ENCODE measurements at regions not wholly inside any gene's neighbourhood (a gene's known extent, or its start where the extent isn't known, plus 50 kb on each side); places are given as distances from the start of the nearest gene placed in this dataset.
"Not testable (repeated sequence)": the region's sequence is repeated elsewhere in the genome, so short reads cannot be mapped to it uniquely, and the experiment has no call there.

DNA sequence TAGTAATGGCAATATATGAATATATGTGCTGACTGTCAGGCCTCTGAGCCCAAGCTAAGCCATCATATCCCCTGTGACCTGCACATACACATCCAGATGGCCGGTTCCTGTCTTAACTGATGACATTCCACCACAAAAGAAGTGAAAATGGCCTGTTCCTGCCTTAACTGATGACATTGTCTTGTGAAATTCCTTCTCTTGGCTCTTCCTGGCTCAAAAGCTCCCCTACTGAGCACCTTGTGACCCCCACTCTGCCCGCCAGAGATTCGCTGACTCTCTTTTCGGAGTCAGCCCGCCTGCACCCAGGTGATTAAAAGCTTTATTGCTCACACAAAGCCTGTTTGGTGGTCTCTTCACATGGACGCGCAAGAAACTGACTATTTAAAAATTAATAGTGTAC, 570.6 kb upstream of the PCDH7 start:
- H3K4me3 Mint-ChIP-seq; H3K27me3 Mint-ChIP-seq; DNase-seq; H3K4me1 Mint-ChIP-seq; H3K9me3 Mint-ChIP-seq; H3K27ac Mint-ChIP-seq; H3K36me3 Mint-ChIP-seq; ATAC-seq (ENCODE audit: low read depth in 2 of 2): not testable (repeated sequence)

DNA sequence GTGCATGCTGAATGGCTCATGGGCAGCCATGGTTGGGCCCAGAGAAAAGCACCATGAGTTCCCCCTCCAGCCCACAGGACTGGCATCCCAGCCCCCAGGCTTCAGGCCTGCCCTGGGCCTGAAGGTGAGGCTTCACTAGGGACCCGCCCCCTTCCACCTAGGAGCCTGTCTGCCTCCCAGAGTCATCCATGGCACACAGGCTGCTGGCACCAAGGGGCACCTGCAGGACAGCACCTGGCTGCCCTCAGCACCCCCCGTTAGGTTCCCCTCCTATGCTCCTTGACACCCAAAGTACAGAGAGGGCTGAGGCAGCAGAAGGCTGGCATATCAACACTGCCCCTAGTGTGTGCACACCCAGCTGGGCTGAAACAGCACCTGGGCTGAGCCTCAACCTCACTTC, 566.7 kb upstream of the PCDH7 start:
- Mint-ChIP-seq H3K4me3 (peak overlapping the region in 1 of 8 donors; percentile 63), H3K27ac (no peak overlapping the region), H3K9me3 (peaks cover 0 to 8% (median 5%) of the 10 kb centered on the region in 7 donors), H3K4me1 (no peaks in the 10 kb centered on the region), H3K27me3 (no peaks in the 10 kb centered on the region), H3K36me3 (no peaks in the 10 kb centered on the region)
- ATAC-seq (ENCODE audit: low read depth in 2 of 2) (no peak), DNase-seq (no peak)

DNA sequence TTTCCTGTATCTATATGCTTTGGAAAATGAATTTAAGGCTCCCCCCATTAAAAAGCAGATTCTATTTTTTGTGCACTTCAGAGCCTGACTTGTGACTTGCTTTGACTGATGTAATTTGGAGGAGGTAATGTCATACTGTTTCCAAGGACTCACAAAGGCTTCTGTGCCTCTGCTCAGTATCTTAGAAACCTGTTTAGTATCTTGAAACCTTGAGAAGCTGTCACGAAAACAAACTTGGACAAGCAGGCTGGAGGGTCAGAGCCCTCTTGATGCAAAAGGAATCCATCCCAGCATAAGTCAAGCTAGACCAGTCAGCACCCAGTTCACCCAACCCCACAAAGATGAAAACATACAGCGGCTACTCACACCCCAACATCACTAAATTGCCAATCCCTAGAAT, 560.0 kb upstream of the PCDH7 start:
- H3K27ac Mint-ChIP-seq = peak overlapping the region in 1 of 6 donors; percentile 1
- no peak for ATAC-seq (ENCODE audit: low read depth in 2 of 2)
- no peaks in the 10 kb centered on the region for H3K27me3 Mint-ChIP-seq
- peaks cover 0 to 10% (median 0%) of the 10 kb centered on the region in 7 donors for H3K9me3 Mint-ChIP-seq
- H3K4me3 Mint-ChIP-seq = no peak overlapping the region
- H3K4me1 Mint-ChIP-seq = no peaks in the 10 kb centered on the region
- no peak for DNase-seq
- no peaks in the 10 kb centered on the region for H3K36me3 Mint-ChIP-seq

DNA sequence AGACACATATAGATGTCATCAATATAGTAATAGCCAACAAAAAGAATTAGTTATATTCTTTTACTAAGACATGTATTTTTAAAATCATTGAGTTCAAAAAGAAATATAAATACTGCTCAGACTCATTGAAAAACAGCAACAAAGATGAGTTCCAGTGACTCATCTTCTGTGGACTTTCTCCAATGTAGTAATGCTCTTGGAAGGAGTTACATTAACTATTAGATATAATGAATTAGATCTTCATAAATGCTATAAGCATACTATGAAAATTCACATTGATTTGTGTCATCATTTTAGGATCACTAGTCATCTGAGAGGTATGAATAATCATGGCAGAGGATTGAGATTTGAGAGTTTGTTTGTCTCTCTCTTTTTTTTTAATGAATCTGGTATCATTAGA, 547.8 kb upstream of the PCDH7 start:
- peaks cover 0 to 5% (median 2%) of the 10 kb centered on the region in 7 donors for H3K9me3 Mint-ChIP-seq
- DNase-seq = no peak
- no peak overlapping the region for H3K27ac Mint-ChIP-seq
- H3K36me3 Mint-ChIP-seq = no peaks in the 10 kb centered on the region
- H3K27me3 Mint-ChIP-seq = no peaks in the 10 kb centered on the region
- no peak for ATAC-seq (ENCODE audit: low read depth in 2 of 2)
- no peaks in the 10 kb centered on the region for H3K4me1 Mint-ChIP-seq
- H3K4me3 Mint-ChIP-seq = no peak overlapping the region

DNA sequence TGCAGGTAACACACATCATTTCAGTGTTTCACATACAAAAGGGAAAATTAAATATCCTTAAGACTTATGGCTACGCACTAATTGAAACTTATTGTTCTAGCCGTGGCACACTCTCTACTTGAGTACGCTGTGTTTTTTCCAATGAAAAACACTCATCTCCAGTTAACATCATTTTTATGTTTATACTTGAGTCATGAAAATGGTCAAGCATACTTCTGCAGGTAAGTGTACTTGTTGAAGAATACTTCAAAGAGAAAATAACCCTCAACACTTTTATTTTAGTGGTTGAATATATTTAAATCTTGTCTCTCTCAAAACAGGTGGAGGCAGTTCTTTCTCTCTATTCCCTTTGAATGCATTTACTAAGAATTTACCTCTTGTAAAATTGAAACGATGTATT, 538.7 kb upstream of the PCDH7 start:
- no peak overlapping the region for H3K4me3 Mint-ChIP-seq
- H3K9me3 Mint-ChIP-seq = peaks cover 0 to 23% (median 4%) of the 10 kb centered on the region in 7 donors
- DNase-seq = no peak
- ATAC-seq (ENCODE audit: low read depth in 2 of 2) = no peak
- no peaks in the 10 kb centered on the region for H3K27me3 Mint-ChIP-seq
- H3K4me1 Mint-ChIP-seq = no peaks in the 10 kb centered on the region
- H3K36me3 Mint-ChIP-seq = no peaks in the 10 kb centered on the region
- H3K27ac Mint-ChIP-seq = no peak overlapping the region

DNA sequence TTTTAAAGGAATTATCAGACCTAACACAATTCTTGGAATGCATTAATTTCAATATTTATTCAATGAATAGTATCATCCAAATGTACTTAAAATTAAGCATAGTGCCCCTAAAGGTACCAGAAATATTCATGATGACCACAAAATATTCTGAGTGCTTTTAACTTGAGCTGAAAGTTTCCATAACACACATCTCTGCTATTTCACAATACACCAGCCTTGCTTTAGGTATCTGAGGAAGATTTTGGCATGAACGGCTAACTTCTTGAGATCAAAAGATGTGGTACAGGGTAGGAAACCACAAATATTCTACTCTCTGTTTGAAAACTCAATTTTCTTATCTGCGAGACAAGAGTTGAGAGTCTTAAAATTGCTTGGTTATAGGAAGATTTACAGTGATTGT, 538.3 kb upstream of the PCDH7 start:
- H3K4me3 Mint-ChIP-seq = no peak overlapping the region
- DNase-seq = no peak
- no peak for ATAC-seq (ENCODE audit: low read depth in 2 of 2)
- H3K9me3 Mint-ChIP-seq = peaks cover 0 to 23% (median 4%) of the 10 kb centered on the region in 7 donors
- no peaks in the 10 kb centered on the region for H3K36me3 Mint-ChIP-seq
- H3K4me1 Mint-ChIP-seq = no peaks in the 10 kb centered on the region
- no peaks in the 10 kb centered on the region for H3K27me3 Mint-ChIP-seq
- H3K27ac Mint-ChIP-seq = no peak overlapping the region

DNA sequence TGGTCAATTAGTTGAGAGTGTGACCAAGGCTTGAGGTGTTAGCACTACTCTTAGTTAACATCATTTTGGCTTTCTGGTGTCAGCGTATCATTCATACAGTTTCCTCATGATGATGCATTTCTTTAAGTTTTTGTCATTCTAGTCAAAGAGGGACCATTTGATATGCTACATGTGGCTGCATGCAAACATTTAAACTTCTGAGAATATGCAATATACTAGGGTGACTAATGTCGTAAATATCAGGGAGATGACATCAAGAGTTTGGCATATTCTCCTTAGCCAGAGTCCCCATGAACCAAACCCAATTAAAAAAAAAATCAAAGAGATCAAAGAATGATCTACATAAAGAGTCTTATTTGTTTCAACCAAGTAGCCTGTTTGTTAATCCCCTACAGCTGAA, 537.4 kb upstream of the PCDH7 start:
- H3K4me3 Mint-ChIP-seq = no peak overlapping the region
- DNase-seq (no peak), ATAC-seq (ENCODE audit: low read depth in 2 of 2) (no peak)
- no peaks in the 10 kb centered on the region for H3K36me3 Mint-ChIP-seq
- H3K9me3 Mint-ChIP-seq = peaks cover 0 to 23% (median 3%) of the 10 kb centered on the region in 7 donors
- H3K27ac Mint-ChIP-seq = no peak overlapping the region
- H3K4me1 Mint-ChIP-seq = no peaks in the 10 kb centered on the region
- H3K27me3 Mint-ChIP-seq = no peaks in the 10 kb centered on the region

DNA sequence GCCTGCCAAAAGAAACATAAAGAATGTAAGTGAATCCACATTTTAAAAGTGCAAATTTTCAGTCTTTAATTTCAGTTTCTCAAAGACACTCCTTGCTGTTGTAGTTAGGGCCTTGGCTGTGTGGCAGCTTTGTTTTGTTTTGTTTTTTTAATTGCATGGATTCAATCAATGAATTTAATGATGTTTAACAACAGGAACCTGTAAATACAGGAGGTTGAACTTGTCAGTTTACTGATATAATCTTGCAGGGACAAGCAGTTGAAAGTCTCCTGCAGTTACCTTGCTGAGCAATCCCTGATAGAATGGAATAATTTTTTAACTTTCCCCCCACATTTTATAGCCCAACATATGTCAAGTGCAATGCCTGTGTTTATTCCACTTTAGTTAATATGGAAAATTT, 528.3 kb upstream of the PCDH7 start:
- no peak for DNase-seq
- Mint-ChIP-seq H3K36me3 (no peaks in the 10 kb centered on the region), H3K9me3 (peaks cover 0 to 11% (median 3%) of the 10 kb centered on the region in 7 donors), H3K4me1 (no peaks in the 10 kb centered on the region), H3K27ac (no peak overlapping the region), H3K4me3 (no peak overlapping the region), H3K27me3 (no peaks in the 10 kb centered on the region)
- no peak for ATAC-seq (ENCODE audit: low read depth in 2 of 2)

DNA sequence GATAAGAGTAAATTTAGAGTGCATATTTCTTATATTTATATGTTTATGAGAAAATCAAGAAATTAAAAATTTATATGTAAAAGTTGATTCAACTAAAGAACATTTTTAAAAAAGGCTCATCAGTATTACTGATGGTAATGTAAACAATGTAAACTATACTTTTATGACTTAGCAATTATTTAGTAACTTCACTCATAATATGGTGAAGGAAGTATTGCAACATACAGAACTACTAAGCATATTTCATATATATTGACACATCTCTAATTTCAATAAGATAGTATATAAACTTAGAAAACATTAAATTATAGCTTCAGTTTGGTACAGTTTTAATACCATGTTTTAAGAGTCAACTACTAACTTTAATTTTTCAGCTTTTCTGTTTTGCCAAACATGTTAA, 512.8 kb upstream of the PCDH7 start:
- Mint-ChIP-seq H3K36me3 (no peaks in the 10 kb centered on the region), H3K27ac (no peak overlapping the region), H3K4me1 (no peaks in the 10 kb centered on the region), H3K9me3 (peaks cover 0 to 15% (median 8%) of the 10 kb centered on the region in 7 donors), H3K27me3 (no peaks in the 10 kb centered on the region), H3K4me3 (no peak overlapping the region)
- ATAC-seq (ENCODE audit: low read depth in 2 of 2) (no peak), DNase-seq (no peak)

DNA sequence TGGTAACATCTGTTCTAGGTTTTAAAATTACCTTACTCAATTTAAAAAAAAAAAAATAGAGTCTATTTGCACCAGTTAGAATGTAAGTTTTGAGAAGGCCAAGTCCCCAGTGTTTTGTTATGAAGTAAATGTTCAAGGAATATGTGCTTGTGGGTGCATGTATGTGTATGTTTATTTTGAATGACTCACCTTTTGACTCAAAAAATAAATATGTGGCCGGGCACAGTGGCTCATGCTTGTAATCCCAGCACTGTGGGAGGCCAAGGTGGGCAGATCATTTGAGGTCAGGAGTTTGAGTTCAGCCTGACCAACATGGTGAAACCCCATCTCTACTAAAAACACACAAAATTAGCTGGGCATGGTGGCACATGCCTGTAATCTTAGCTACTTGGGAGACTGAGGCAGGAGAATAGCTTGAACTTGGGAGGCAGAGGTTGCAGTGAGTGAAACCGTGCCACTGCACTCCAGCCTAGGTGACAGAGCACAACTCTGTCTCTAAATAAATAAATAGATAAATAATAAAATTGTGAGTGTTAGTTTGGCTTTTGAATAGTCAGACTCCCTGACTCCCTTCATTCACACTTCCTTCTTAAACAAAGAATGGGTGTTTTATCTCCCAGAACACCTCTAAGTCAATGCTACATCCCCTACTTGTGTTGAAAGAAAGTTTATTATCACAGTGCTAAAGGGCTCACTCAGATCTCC, 511.3 kb upstream of the PCDH7 start:
- ATAC-seq (ENCODE audit: low read depth in 2 of 2) (no peak), DNase-seq (no peak)
- H3K27me3 Mint-ChIP-seq = no peaks in the 10 kb centered on the region
- peaks cover 0 to 9% (median 6%) of the 10 kb centered on the region in 7 donors for H3K9me3 Mint-ChIP-seq
- H3K4me1 Mint-ChIP-seq = no peaks in the 10 kb centered on the region
- H3K36me3 Mint-ChIP-seq = no peaks in the 10 kb centered on the region
- no peak overlapping the region for H3K4me3 Mint-ChIP-seq
- no peak overlapping the region for H3K27ac Mint-ChIP-seq

DNA sequence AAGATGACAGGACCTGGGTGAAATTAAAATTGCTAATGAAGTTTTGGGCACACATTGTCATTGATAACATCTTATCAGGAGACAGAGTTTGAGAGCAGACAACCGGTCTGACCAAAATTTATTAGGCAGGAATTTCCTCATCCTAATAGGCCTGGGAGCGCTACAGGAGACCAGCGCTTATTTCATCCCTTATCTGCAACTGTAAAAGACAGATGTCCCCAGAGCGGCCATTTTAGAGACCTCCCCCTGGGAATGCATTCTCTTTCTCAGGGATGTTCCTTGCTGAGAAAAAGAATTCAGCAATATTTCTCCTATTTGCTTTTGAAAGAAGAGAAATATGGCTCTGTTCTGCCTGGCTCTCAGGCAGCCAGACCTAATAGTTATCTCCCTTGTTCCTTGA, 504.2 kb upstream of the PCDH7 start:
- not testable (repeated sequence) for ATAC-seq (ENCODE audit: low read depth in 2 of 2); H3K27ac Mint-ChIP-seq; DNase-seq; H3K27me3 Mint-ChIP-seq; H3K36me3 Mint-ChIP-seq; H3K4me3 Mint-ChIP-seq; H3K4me1 Mint-ChIP-seq
- H3K9me3 Mint-ChIP-seq = peaks cover 6 to 39% (median 21%) of the 10 kb centered on the region in 7 donors

DNA sequence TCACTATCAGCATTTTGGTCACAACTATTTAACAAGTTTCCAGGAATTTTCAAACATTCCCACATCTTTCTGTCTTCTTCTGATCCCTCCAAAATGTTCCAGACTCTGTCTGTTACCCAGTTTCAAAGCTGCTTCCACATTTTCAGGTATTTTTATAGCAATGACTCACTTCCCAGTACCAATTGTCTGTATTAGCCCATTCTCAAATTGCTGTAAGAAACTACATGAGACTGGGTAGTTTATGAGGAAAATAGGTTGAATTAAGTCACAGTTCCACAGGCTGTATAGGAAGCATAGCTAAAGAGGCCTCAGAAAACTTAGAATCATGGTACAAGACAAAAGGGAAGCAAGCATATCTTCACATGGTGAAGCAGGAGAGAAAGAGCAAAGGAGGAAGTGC, 475.0 kb upstream of the PCDH7 start:
- DNase-seq (no peak), ATAC-seq (ENCODE audit: low read depth in 2 of 2) (no peak)
- Mint-ChIP-seq H3K9me3 (peaks cover 7 to 31% (median 12%) of the 10 kb centered on the region in 7 donors), H3K27ac (no peak overlapping the region), H3K36me3 (no peaks in the 10 kb centered on the region), H3K4me1 (no peaks in the 10 kb centered on the region), H3K27me3 (no peaks in the 10 kb centered on the region), H3K4me3 (no peak overlapping the region)

DNA sequence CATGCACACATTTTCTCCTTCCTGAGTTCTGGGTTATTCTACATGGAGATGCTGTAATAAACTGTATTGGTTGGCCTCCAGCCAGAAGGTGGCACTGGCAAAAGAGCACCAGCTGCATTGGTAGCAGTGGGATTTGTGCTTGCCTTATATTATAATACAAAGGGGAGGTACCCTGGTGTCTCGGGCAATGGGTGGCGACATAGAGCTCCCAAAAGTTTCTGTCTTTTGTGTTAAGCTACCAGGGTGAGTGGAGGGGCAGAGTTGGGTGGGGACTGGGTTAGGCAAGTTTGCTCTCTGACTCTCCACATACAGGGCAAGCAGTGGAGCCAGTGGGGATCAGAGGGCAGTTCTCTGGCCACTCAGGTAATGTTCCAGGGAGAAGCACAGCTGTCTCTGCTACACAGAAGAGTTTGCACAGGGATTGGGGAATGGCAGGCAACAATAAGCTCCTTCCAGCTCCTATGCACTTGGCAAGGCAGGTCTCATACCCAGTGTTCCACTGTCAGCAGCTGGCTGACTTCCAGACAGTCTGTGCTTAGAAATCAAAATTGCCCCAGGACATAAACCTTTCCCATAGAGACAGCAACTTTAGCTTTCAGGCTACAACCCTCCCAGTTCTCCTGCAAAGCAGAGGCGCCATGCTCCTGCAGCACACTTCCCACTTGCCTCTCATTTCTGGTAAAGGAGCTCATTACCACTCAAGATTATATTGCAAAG, 463.9 kb upstream of the PCDH7 start:
- DNase-seq (no peak), ATAC-seq (ENCODE audit: low read depth in 2 of 2) (no peak)
- H3K4me1 Mint-ChIP-seq = no peaks in the 10 kb centered on the region
- no peak overlapping the region for H3K4me3 Mint-ChIP-seq
- no peaks in the 10 kb centered on the region for H3K27me3 Mint-ChIP-seq
- peaks cover 0 to 11% (median 6%) of the 10 kb centered on the region in 7 donors for H3K9me3 Mint-ChIP-seq
- H3K27ac Mint-ChIP-seq = no peak overlapping the region
- no peaks in the 10 kb centered on the region for H3K36me3 Mint-ChIP-seq

DNA sequence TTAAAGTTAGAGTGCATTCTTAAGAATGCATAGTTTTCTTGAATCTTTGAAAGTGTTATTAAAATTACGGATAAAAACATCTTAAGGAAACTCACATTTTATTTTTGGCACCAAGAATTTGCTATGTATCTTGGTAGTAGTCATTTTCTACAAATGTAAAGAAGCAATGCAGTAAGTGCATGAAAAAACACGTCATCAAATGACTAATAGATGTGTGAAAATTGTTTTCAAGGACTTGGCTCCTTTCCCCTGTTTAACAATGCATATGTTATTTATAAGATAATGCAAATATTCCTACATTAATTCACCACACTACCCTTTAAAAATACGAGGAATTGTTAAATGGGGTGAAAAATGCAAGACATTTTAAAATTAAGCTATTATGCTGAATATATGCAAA, 461.2 kb upstream of the PCDH7 start:
- ATAC-seq (ENCODE audit: low read depth in 2 of 2) = no peak
- no peak overlapping the region for H3K27ac Mint-ChIP-seq

More for the DNA sequence above, 461.2 kb upstream of the PCDH7 start:
- H3K9me3 Mint-ChIP-seq = peaks cover 0 to 8% (median 4%) of the 10 kb centered on the region in 7 donors
- no peak for DNase-seq
- H3K4me1 Mint-ChIP-seq = no peaks in the 10 kb centered on the region
- no peak overlapping the region for H3K4me3 Mint-ChIP-seq
- H3K27me3 Mint-ChIP-seq = no peaks in the 10 kb centered on the region
- no peaks in the 10 kb centered on the region for H3K36me3 Mint-ChIP-seq

Measured in naive B cell (primary cell).